ENCODE measurements at regions not wholly inside any gene's neighbourhood (a gene's known extent, or its start where the extent isn't known, plus 50 kb on each side); places are given as distances from the start of the nearest gene placed in this dataset.
"Not testable (repeated sequence)": the region's sequence is repeated elsewhere in the genome, so short reads cannot be mapped to it uniquely, and the experiment has no call there.

GRCh38 chr9:24050239-24050638 is 224.2 kb upstream of the ELAVL2 start:
- not testable (repeated sequence) for TF ChIP-seq CTCF (IDR thresholded peaks at IDR 0.05 in 4 of 5, conservative IDR thresholded peaks at IDR 0.05 in 1 of 5); POLR2A (IDR thresholded peaks at IDR 0.05)

All from gastrocnemius medialis (tissue), 4 donors.